GM19099 (cell line): ENCODE measurements at regions not wholly inside any gene's neighbourhood (a gene's known extent, or its start where the extent isn't known, plus 50 kb on each side); places are given as distances from the start of the nearest gene placed in this dataset.

Experiments used
- POLR2A ChIP-seq: IDR thresholded peaks from 3 replicates; pipeline ENCODE4 v1.6.1; 2011; ENCODE audit warnings: low read depth; ENCODE audit not compliant: insufficient read length; ENCODE audit errors: extremely low read depth

- no peak for TF ChIP-seq POLR2A
Observed at GRCh38 chr11:128213461-128213860, 373.9 kb downstream of the ETS1 start.

GRCh38 chr11:128212324-128212723 lies 375.0 kb downstream of the ETS1 start:
- TF ChIP-seq POLR2A: no peak

GRCh38 chr11:128210148-128210940 lies 377.0 kb downstream of the ETS1 start:
- no peak for TF ChIP-seq POLR2A

DNA sequence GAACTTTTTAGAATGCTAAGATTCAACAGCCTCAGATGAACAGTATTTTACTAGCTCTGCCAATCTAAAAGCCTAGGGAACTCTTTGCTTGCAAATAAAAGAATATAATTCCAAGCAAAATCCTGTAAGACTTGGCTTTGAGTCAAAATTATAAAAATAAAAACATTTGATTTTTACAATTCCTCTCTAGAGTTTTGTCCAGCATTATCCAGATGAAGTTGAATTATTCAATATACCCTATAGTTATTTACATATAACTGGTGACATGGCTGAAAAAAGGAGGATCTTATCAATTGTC lies 378.3 kb downstream of the ETS1 start:
- TF ChIP-seq POLR2A: no peak

DNA sequence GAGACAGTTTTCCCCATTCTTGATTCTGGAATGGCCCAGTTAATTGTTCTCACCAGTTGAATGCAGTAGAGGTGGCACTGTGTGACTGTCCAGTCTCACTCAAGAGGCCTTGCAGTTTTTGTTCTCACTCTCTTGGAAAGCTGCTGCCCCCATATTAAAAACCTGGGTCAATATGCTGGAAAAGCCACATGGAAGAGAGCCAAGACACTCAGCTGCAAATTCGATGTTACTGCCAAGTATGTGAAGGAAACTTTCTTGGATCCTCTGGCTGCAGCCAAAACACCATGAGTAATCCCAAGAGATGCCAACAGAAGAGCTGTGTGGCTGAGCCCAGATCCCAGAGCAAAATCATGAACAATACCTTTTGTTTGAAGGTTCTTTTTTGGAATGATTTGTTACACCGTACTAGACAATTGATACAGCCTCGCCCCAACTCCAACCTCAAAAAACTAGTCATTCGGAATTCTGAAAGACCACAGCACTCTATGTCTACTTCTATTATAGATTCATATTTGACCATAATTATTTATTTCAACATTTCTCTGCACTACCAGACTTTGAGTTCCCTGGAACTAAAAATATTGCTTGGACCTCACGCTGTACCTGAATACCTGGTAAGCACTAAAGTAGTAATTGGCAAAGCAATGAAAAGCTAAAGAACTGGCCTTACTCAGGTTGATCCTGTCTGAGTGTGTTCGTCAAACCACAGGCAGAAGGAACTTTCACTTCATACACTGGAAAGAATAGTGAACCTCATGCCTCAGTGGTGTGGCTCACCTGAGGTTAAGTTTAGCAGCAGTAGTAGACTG lies 378.8 kb downstream of the ETS1 start:
- TF ChIP-seq POLR2A: no peak

GRCh38 chr11:128207861-128208321 lies 379.5 kb downstream of the ETS1 start:
- no peak for TF ChIP-seq POLR2A

DNA sequence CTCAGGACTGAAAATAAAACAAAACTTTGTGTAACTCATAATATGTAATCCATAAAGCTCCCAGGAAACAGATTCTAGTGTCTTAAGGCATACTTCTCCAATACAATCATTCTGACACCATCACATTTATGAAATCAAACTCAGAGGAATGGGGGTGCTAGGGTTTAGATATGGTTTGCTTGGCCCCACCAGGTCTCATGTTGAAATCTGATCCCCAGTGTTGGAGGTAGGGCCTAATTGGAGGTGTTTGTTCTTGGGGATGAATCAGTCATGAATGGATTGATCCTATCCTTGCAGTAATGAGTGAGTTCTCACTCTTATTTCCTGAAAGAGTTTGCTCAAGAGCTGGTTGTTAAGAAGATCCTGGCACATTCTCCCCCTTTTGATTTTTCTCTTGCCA lies 380.9 kb downstream of the ETS1 start:
- no peak for TF ChIP-seq POLR2A

DNA sequence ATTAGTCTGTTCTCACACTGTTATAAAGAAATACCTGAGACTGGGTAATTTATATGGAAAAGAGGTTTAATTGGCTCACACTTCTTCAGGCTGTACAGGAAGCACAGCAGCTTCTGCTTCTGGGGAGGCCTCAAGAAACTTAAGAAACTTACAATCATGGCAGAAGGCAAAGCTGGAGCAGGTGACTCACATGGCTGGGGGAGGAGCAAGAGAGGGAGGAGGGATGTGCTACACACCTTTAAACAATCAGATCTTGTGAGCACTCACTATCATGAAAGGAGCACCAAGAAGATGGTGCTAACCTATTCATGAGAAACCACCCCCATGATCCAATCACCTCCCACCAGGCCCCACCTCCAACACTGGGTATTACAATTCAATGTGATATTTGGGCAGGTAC lies 381.6 kb downstream of the ETS1 start:
- TF ChIP-seq POLR2A: no peak

DNA sequence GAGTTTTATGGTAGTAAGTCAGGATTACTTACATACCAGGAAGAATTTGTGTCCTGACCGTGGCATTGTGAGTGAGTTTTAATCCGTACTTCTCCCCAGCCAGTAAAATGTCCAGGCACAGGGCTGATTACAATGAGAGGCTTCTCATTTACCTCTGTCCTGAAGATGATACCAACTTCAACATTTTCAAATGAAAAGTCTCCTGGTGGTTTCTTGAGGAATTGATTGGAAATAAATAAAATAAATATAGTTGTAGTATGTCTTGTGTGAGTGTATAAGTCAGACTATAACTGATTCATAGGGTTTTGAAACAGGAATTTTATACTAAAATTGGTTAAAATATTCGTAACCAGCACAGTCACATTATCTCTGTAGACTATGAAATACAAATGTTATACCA lies 382.5 kb downstream of the ETS1 start:
- no peak for TF ChIP-seq POLR2A

DNA sequence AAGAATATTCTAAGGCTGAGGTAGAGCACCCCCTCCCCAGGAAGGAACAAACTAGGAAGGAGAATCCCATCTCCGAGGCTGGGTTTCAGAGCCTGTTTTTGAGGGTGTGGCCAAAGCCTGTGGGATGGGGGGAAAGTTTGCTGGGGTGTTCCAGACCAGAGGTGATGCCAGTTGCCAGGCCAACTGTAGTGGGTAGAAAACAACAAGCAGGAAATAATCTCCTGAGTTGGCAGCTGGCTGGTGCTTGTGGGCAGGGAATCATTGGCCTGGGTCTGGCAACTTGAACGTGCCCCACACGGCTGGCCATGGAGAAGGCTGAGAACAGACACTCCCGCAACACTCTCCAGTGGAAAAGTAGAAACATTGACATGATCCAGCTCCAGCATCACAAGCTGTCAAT lies 385.6 kb downstream of the ETS1 start:
- TF ChIP-seq POLR2A: no peak

DNA sequence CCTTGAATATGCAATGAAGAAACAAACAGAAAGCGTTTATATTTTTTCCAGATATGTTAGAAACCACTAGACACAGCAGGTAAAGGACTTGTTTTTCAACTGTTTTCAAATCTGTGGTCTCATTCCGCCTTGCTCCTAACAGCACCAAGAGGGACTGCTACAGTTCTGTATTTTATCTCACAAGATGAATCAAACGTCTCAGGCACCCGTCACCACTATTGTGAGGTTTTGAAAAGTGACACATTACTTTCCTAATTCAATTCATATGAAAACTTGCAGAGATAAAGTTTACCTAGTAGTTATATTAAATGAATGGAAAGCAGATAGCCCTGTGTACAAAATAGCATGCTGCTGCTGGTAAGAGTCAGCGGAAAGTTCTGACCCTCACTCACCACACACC lies 386.3 kb downstream of the ETS1 start:
- TF ChIP-seq POLR2A: no peak

DNA sequence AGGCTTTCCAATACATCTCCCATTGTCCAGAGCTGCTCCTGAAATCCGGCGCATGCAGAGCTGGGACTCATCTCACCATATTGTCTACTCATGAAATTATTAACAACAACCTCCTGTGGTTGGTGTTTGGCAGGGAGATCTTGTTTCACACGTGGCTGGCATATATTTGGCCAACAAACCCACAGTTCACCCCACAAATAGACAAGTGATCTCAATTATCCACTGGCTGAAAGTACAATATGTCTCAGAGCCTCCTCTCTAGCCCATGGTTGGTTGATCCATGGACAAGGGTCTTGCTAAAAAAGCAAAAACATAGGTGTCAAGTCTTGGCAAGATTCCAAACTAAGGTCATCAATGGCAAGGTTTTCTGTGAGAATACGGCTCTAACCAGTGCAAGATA lies 386.9 kb downstream of the ETS1 start:
- no peak for TF ChIP-seq POLR2A

- no peak for TF ChIP-seq POLR2A
Observed at GRCh38 chr11:128198216-128198772, 389.1 kb downstream of the ETS1 start.

DNA sequence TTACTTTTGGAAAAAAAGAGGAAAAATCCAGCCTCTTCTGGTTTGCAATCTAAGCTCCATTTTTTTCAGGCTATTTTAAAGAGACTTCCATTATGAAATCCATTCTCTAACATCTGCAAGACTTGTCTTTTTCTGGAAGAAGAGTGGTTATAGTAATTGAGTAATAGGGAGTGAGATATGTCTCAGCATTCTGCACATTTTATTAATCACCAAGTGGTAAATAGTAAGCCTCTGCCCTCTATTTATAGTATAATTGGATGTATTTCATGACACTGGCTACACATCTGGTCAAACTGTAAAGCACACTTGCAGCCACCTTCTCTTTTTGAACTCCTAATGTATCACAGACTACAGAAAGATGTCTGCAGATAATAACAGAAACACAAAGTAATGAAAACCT lies 391.1 kb downstream of the ETS1 start:
- no peak for TF ChIP-seq POLR2A

DNA sequence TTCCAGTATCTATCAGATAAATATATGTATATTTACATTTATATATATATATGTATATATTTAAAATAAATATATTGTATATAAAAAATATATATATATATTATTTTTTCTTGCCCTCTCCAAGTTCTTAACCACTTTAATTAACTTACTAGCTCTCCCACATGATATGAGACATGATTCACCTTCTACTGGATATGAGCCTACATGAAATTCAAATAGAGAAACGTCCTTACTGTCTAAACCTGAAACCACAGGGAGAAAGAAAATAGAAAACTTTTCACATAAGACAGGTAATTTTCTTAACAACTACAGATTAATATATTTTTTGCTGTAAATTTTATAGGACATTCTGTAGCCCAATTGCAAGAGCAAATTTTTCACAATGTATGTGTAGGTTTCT lies 391.6 kb downstream of the ETS1 start:
- no peak for TF ChIP-seq POLR2A
